ENCODE measurements at regions not wholly inside any gene's neighbourhood (a gene's known extent, or its start where the extent isn't known, plus 50 kb on each side); places are given as distances from the start of the nearest gene placed in this dataset.
A peak's percentile ranks its signal among the peaks of the same experiment; 100 is the strongest.
"Not testable (repeated sequence)": the region's sequence is repeated elsewhere in the genome, so short reads cannot be mapped to it uniquely, and the experiment has no call there.

GRCh38 chr5:12660279-12661107 lies 756.2 kb upstream of the CTNND2 start:
- peak; percentile 33 to 41 for TF ChIP-seq CTCF (conservative IDR thresholded peaks at IDR 0.05; ENCODE audit: low read depth in 2 of 2)
- TF ChIP-seq EZH2 (IDR thresholded peaks at IDR 0.05; ENCODE audit: low read depth, unreplicated experiment); REST (IDR thresholded peaks at IDR 0.05; ENCODE audit: unreplicated experiment); ETS1 (IDR thresholded peaks at IDR 0.05); EZH2phosphoT487 (IDR thresholded peaks at IDR 0.05; ENCODE audit: unreplicated experiment); CREB1 (CRISPR knock-in tag; IDR thresholded peaks at IDR 0.05; ENCODE audit: low read depth); ZNF462 (CRISPR knock-in tag; IDR thresholded peaks at IDR 0.05); JUNB (IDR thresholded peaks at IDR 0.05; ENCODE audit: unreplicated experiment); STAT1 (IDR thresholded peaks at IDR 0.05; ENCODE audit: unreplicated experiment); ZNF331 (CRISPR knock-in tag; IDR thresholded peaks at IDR 0.05; ENCODE audit: low read depth): not testable (repeated sequence)
- peak; percentile 85 for TF ChIP-seq POLR2AphosphoS5 (IDR thresholded peaks at IDR 0.05; ENCODE audit: low read depth)
- 0 out of 2 replicates have a peak, but pooled peaks have one; percentile 55 for TF ChIP-seq ZNF114 (CRISPR knock-in tag; IDR thresholded peaks at IDR 0.05)

Measured in GM23338 (cell line).